ENCODE measurements at regions not wholly inside any gene's neighbourhood (a gene's known extent, or its start where the extent isn't known, plus 50 kb on each side); places are given as distances from the start of the nearest gene placed in this dataset.

DNA sequence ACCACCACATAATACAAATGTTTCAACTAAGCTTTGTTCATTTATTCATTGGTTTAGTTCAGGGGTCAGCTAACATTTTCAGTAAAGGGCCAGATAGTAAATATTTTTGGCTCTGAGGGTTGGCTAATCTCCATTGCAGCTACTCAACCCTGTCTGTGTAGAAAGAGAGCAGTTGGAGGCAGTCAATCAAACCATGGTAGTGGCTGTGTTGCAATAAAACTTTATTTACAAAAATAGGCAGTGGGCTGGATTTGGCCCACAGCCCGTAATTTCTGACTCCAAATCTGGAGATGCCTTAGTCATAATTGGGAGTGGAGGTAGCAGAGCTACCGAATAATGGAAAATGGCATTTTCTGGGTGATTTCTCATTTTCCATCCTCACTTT lies 242.5 kb upstream of the ZFP64 start:
- ATAC-seq = no peak

More for the DNA sequence above, 242.5 kb upstream of the ZFP64 start:
- Histone ChIP-seq H2AFZ (ENCODE audit: low read depth, low read length, poor library complexity, severe bottlenecking) (no peak overlapping the region), H3K79me2 (ENCODE audit: insufficient read depth, low read length) (no peaks in the 10 kb centered on the region), H3K9me3 (ENCODE audit: control insufficient read depth in 1 of 2, insufficient read depth in 1 of 2, low read depth in 1 of 2, low read length in 2 of 2) (peaks cover 0 to 2% of the 10 kb centered on the region in 2 experiments; a peak in 1 of 4 replicates), H3K36me3 (ENCODE audit: control insufficient read depth in 1 of 2, insufficient read depth in 2 of 2, low read length in 2 of 2) (no peaks in the 10 kb centered on the region), H3K9me2 (ENCODE audit: insufficient read depth) (no peaks in the 10 kb centered on the region), H3K4me2 (ENCODE audit: low read length) (no peak overlapping the region), H3K4me3 (replicated peaks in 1 of 2; ENCODE audit: low read depth in 1 of 2, low read length in 2 of 2) (no peak overlapping the region), H3K4me1 (ENCODE audit: control insufficient read depth in 1 of 2, insufficient read depth in 2 of 2, low read length in 2 of 2) (no peaks in the 10 kb centered on the region), H3K9ac (ENCODE audit: low read length) (no peak overlapping the region), H3K27ac (ENCODE audit: low read depth, low read length) (no peak overlapping the region), H3K27me3 (ENCODE audit: insufficient read depth, low read length) (no peaks in the 10 kb centered on the region), H4K20me1 (ENCODE audit: insufficient read depth) (no peaks in the 10 kb centered on the region)
- DNase-seq (ENCODE audit: low read depth, low spot score) = no peak
- intact Hi-C loops (cut with micrococcal nuclease) = no loop called here
- TF ChIP-seq FOSL1 (IDR thresholded peaks at IDR 0.05; ENCODE audit: low read depth) = no peak
- TF ChIP-seq, protein P1, sequence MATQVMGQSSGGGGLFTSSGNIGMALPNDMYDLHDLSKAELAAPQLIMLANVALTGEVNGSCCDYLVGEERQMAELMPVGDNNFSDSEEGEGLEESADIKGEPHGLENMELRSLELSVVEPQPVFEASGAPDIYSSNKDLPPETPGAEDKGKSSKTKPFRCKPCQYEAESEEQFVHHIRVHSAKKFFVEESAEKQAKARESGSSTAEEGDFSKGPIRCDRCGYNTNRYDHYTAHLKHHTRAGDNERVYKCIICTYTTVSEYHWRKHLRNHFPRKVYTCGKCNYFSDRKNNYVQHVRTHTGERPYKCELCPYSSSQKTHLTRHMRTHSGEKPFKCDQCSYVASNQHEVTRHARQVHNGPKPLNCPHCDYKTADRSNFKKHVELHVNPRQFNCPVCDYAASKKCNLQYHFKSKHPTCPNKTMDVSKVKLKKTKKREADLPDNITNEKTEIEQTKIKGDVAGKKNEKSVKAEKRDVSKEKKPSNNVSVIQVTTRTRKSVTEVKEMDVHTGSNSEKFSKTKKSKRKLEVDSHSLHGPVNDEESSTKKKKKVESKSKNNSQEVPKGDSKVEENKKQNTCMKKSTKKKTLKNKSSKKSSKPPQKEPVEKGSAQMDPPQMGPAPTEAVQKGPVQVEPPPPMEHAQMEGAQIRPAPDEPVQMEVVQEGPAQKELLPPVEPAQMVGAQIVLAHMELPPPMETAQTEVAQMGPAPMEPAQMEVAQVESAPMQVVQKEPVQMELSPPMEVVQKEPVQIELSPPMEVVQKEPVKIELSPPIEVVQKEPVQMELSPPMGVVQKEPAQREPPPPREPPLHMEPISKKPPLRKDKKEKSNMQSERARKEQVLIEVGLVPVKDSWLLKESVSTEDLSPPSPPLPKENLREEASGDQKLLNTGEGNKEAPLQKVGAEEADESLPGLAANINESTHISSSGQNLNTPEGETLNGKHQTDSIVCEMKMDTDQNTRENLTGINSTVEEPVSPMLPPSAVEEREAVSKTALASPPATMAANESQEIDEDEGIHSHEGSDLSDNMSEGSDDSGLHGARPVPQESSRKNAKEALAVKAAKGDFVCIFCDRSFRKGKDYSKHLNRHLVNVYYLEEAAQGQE (IDR thresholded peaks at IDR 0.05; ENCODE audit: low read depth) = no peak
- no peak for TF ChIP-seq SP1 (IDR thresholded peaks at IDR 0.05; ENCODE audit: low read depth)
- no peak for TF ChIP-seq CEBPB (IDR thresholded peaks at IDR 0.05; ENCODE audit: low read depth)
- no peak for TF ChIP-seq EZH2phosphoT487 (IDR thresholded peaks at IDR 0.05; ENCODE audit: borderline replicate concordance)
- TF ChIP-seq SRF (IDR thresholded peaks at IDR 0.05; ENCODE audit: low read depth) = no peak
- TF ChIP-seq, protein P2, sequence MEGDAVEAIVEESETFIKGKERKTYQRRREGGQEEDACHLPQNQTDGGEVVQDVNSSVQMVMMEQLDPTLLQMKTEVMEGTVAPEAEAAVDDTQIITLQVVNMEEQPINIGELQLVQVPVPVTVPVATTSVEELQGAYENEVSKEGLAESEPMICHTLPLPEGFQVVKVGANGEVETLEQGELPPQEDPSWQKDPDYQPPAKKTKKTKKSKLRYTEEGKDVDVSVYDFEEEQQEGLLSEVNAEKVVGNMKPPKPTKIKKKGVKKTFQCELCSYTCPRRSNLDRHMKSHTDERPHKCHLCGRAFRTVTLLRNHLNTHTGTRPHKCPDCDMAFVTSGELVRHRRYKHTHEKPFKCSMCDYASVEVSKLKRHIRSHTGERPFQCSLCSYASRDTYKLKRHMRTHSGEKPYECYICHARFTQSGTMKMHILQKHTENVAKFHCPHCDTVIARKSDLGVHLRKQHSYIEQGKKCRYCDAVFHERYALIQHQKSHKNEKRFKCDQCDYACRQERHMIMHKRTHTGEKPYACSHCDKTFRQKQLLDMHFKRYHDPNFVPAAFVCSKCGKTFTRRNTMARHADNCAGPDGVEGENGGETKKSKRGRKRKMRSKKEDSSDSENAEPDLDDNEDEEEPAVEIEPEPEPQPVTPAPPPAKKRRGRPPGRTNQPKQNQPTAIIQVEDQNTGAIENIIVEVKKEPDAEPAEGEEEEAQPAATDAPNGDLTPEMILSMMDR (IDR thresholded peaks at IDR 0.05 in 2 of 3, conservative IDR thresholded peaks at IDR 0.05 in 1 of 3; ENCODE audit: borderline replicate concordance in 1 of 3, insufficient read depth in 1 of 3, low read depth in 2 of 3, low read length in 2 of 3) = no peak
- TF ChIP-seq TCF7L2 (IDR thresholded peaks at IDR 0.05; ENCODE audit: borderline replicate concordance, extremely low read depth, insufficient read depth, insufficient read length) = no peak
- TF ChIP-seq RAD21 (IDR thresholded peaks at IDR 0.05; ENCODE audit: low read depth) = no peak
- no peak for TF ChIP-seq POLR2AphosphoS5 (IDR thresholded peaks at IDR 0.05; ENCODE audit: low read depth, low read length)
- POLR2A ChIA-PET = no interaction called here
- CTCF ChIA-PET = no interaction called here
- BruUV-seq (replicated peaks) = no TSS peak
- RAD21 ChIA-PET (ENCODE audit: low non-redundant PET in 1 of 2, low total read pairs in 2 of 2, uncharacterized antibody in 2 of 2, unreplicated experiment in 2 of 2) = no interaction called here

Data from HCT116 (cell line).